Stimulated activated CD8-positive, alpha-beta memory T cell treated with anti-CD3 and anti-CD28 coated beads, Interleukin-12 subunit alpha, Interleukin-12 subunit beta, amount 100 ng/mL, for 24 hours (primary cell): ENCODE measurements at regions not wholly inside any gene's neighbourhood (a gene's known extent, or its start where the extent isn't known, plus 50 kb on each side); places are given as distances from the start of the nearest gene placed in this dataset.

Source experiments
- DNase-seq: peaks from one replicate; pipeline ENCODE4 v3.0.0-alpha.2; 2020; ENCODE audit errors: extremely low read depth

GRCh38 chrX:46447384-46447783 is 97.8 kb downstream of the ZNF674 start:
- no peak for DNase-seq

GRCh38 chrX:46446727-46447378 is 98.4 kb downstream of the ZNF674 start:
- DNase-seq, result peak; percentile 73

- no peak for DNase-seq
These were observed 101.2 kb downstream of the ZNF674 start for GRCh38 chrX:46444011-46444410.

- no peak for DNase-seq
These were observed 108.5 kb downstream of the ZNF674 start for GRCh38 chrX:46436744-46437143.

GRCh38 chrX:46433892-46434291 is 111.3 kb downstream of the ZNF674 start:
- DNase-seq, result no peak

- peak; percentile 30 for DNase-seq
These were observed 136.4 kb downstream of the ZNF674 start for GRCh38 chrX:46408553-46409407.

GRCh38 chrX:46407753-46408130 is 137.5 kb downstream of the ZNF674 start:
- no peak for DNase-seq

- DNase-seq, result no peak
These were observed 138.0 kb downstream of the ZNF674 start for GRCh38 chrX:46407036-46407752.

- no peak for DNase-seq
These were observed 140.4 kb downstream of the ZNF674 start for GRCh38 chrX:46404774-46405173.

GRCh38 chrX:46400530-46401443 is 144.4 kb downstream of the ZNF674 start:
- no peak for DNase-seq

GRCh38 chrX:46398874-46399273 is 146.3 kb downstream of the ZNF674 start:
- no peak for DNase-seq

GRCh38 chrX:46398126-46398525 is 147.1 kb downstream of the ZNF674 start:
- no peak for DNase-seq

GRCh38 chrX:46386511-46386910 is 158.7 kb downstream of the ZNF674 start:
- DNase-seq, result no peak

GRCh38 chrX:46383006-46383405 is 162.2 kb downstream of the ZNF674 start:
- no peak for DNase-seq

GRCh38 chrX:46382595-46382994 is 162.6 kb downstream of the ZNF674 start:
- no peak for DNase-seq

GRCh38 chrX:46381630-46382029 is 163.6 kb downstream of the ZNF674 start:
- no peak for DNase-seq

GRCh38 chrX:46380148-46380752 is 165.0 kb downstream of the ZNF674 start:
- DNase-seq, result no peak

GRCh38 chrX:46376246-46376885 is 168.9 kb downstream of the ZNF674 start:
- no peak for DNase-seq

GRCh38 chrX:46375831-46376230 is 169.4 kb downstream of the ZNF674 start:
- no peak for DNase-seq

- no peak for DNase-seq
These were observed 170.8 kb downstream of the ZNF674 start for GRCh38 chrX:46374371-46374770.

- no peak for DNase-seq
These were observed 177.7 kb downstream of the ZNF674 start for GRCh38 chrX:46367491-46367890.
